H9 (cell line): ENCODE measurements at regions not wholly inside any gene's neighbourhood (a gene's known extent, or its start where the extent isn't known, plus 50 kb on each side); places are given as distances from the start of the nearest gene placed in this dataset.

Experiments
- DNase-seq: peaks from one replicate; pipeline ENCODE4 v3.0.0-alpha.2; 2017
- H2AFZ ChIP-seq: one replicate; pipeline ENCODE4 v1.6.1; 2013; ENCODE audit warnings: mild to moderate bottlenecking, low read length, control low read depth, moderate library complexity
- H2AK5ac ChIP-seq: 2 replicates; pipeline ENCODE4 v1.6.1; 2013; ENCODE audit warnings: low read length, control low read depth, mixed read lengths; ENCODE audit not compliant: insufficient read length
- H2BK120ac ChIP-seq: one replicate; pipeline ENCODE4 v1.6.1; 2013; ENCODE audit warnings: low read depth, mild to moderate bottlenecking, low read length, control low read depth, inconsistent platforms; ENCODE audit not compliant: poor library complexity, severe bottlenecking
- H2BK12ac ChIP-seq: 2 replicates; pipeline ENCODE4 v1.6.1; 2013; ENCODE audit warnings: low read length, control low read depth, mixed read lengths, low read depth; ENCODE audit not compliant: insufficient read length
- H2BK15ac ChIP-seq: 2 replicates; pipeline ENCODE4 v1.6.1; 2013; ENCODE audit warnings: low read depth, low read length, control low read depth
- H2BK20ac ChIP-seq: one replicate; pipeline ENCODE4 v1.6.1; 2013; ENCODE audit warnings: low read depth, mild to moderate bottlenecking, low read length, control low read depth, inconsistent platforms; ENCODE audit not compliant: poor library complexity, severe bottlenecking
- H2BK5ac ChIP-seq: 2 replicates; pipeline ENCODE4 v1.6.1; 2013; ENCODE audit warnings: low read length, control low read depth, mixed read lengths; ENCODE audit not compliant: insufficient read length
- H3K14ac ChIP-seq: 2 replicates; pipeline ENCODE4 v1.6.1; 2013; ENCODE audit warnings: low read length, control low read depth; ENCODE audit not compliant: insufficient read depth
- H3K18ac ChIP-seq: 2 replicates; pipeline ENCODE4 v1.6.1; 2013; ENCODE audit warnings: low read depth, mild to moderate bottlenecking, mixed read lengths, low read length, control low read depth; ENCODE audit not compliant: insufficient read length
- H3K23ac ChIP-seq: 2 replicates; pipeline ENCODE4 v1.6.1; 2013; ENCODE audit warnings: low read length, control low read depth, mixed read lengths, low read depth; ENCODE audit not compliant: insufficient read length
- H3K23me2 ChIP-seq: 2 replicates; pipeline ENCODE4 v1.6.1; 2013; ENCODE audit warnings: low read depth, mild to moderate bottlenecking, mixed read lengths, low read length, control low read depth; ENCODE audit not compliant: insufficient read length, poor library complexity, severe bottlenecking
- H3K27ac ChIP-seq: 2 replicates; pipeline ENCODE4 v1.5.1; 2013; ENCODE audit warnings: low read length, control low read depth, mixed read lengths, low read depth; ENCODE audit not compliant: insufficient read length
- H3K27me3 ChIP-seq: 2 replicates; pipeline ENCODE4 v1.6.1; 2013; ENCODE audit warnings: low read length, control low read depth, inconsistent platforms; ENCODE audit not compliant: insufficient read depth
- H3K4ac ChIP-seq: 2 replicates; pipeline ENCODE4 v1.6.1; 2013; ENCODE audit warnings: low read depth, mild to moderate bottlenecking, control low read depth, inconsistent platforms, low read length, moderate library complexity
- H3K4me1 ChIP-seq: 2 replicates; pipeline ENCODE4 v1.6.1; 2013; ENCODE audit warnings: low read length, control low read depth, inconsistent platforms; ENCODE audit not compliant: insufficient read depth
- H3K4me2 ChIP-seq: 2 replicates; pipeline ENCODE4 v1.6.1; 2013; ENCODE audit warnings: low read length, control low read depth, mixed read lengths; ENCODE audit not compliant: insufficient read length, insufficient read depth
- H3K56ac ChIP-seq: 2 replicates; pipeline ENCODE4 v1.6.1; 2013; ENCODE audit warnings: low read depth, mild to moderate bottlenecking, mixed read lengths, low read length, control low read depth; ENCODE audit not compliant: insufficient read length
- H3K79me1 ChIP-seq: 2 replicates; pipeline ENCODE4 v1.6.1; 2013; ENCODE audit warnings: low read depth, mild to moderate bottlenecking, moderate library complexity, low read length, control low read depth, inconsistent platforms; ENCODE audit not compliant: insufficient read depth, poor library complexity, severe bottlenecking
- H3K79me2 ChIP-seq: 2 replicates; pipeline ENCODE4 v1.6.1; 2013; ENCODE audit warnings: low read length, control low read depth, inconsistent platforms; ENCODE audit not compliant: insufficient read depth
- H3K9ac ChIP-seq: 2 replicates; pipeline ENCODE4 v1.6.1; 2013; ENCODE audit warnings: low read length, control low read depth, mixed read lengths; ENCODE audit not compliant: insufficient read length; ENCODE audit errors: extremely low read depth
- H3K9me3 ChIP-seq: one replicate; pipeline ENCODE4 v1.6.1; 2013; ENCODE audit warnings: low read depth, low read length, inconsistent platforms; ENCODE audit not compliant: control insufficient read depth
- H3T11ph ChIP-seq: one replicate; pipeline ENCODE4 v1.6.1; 2013; ENCODE audit warnings: mild to moderate bottlenecking, low read length, control low read depth, inconsistent platforms
- H4K20me1 ChIP-seq: one replicate; pipeline ENCODE4 v1.6.1; 2013; ENCODE audit not compliant: control insufficient read depth, insufficient read length, insufficient read depth
- H4K5ac ChIP-seq: 2 replicates; pipeline ENCODE4 v1.6.1; 2013; ENCODE audit warnings: low read depth, mild to moderate bottlenecking, mixed read lengths, low read length, control low read depth; ENCODE audit not compliant: insufficient read length
- H4K8ac ChIP-seq: replicated peaks from 2 replicates; pipeline ENCODE4 v1.6.1; 2013; ENCODE audit warnings: low read length, control low read depth, mixed read lengths, low read depth; ENCODE audit not compliant: insufficient read length
- H4K91ac ChIP-seq: 2 replicates; pipeline ENCODE4 v1.6.1; 2013; ENCODE audit warnings: low read depth, mild to moderate bottlenecking, moderate library complexity, mixed read lengths, low read length, control low read depth; ENCODE audit not compliant: insufficient read length
- H3K27ac Mint-ChIP-seq, 3 experiments: 2 replicates in 2 of 3; 3 replicates in 1 of 3; pipeline ENCODE4 v1.8.0; 2020 to 2021; ENCODE audit warnings: mixed read lengths in 3 of 3, mild to moderate bottlenecking in 1 of 3, moderate library complexity in 1 of 3
- H3K27me3 Mint-ChIP-seq: 2 replicates; pipeline ENCODE4 v1.8.0; 2021; ENCODE audit warnings: low read depth, mild to moderate bottlenecking, moderate library complexity, mixed read lengths
- H3K36me3 Mint-ChIP-seq, 3 experiments: 2 replicates in 2 of 3; 3 replicates in 1 of 3; pipeline ENCODE4 v1.8.0; 2020 to 2021; ENCODE audit warnings: low read depth in 3 of 3, mixed read lengths in 3 of 3; ENCODE audit not compliant: insufficient read depth in 1 of 3
- H3K4me1 Mint-ChIP-seq, 2 experiments: 2 replicates each; pipeline ENCODE4 v1.8.0; 2020; ENCODE audit warnings: mixed read lengths in 2 of 2
- H3K4me3 Mint-ChIP-seq, 2 experiments: 2 replicates in 1 of 2; 3 replicates in 1 of 2; pipeline ENCODE4 v1.8.0; 2020 to 2021; ENCODE audit warnings: mild to moderate bottlenecking in 2 of 2, mixed read lengths in 2 of 2, moderate library complexity in 1 of 2
- H3K9me3 Mint-ChIP-seq, 2 experiments: 2 replicates in 1 of 2; 3 replicates in 1 of 2; pipeline ENCODE4 v1.8.0; 2020; ENCODE audit warnings: mild to moderate bottlenecking in 2 of 2, mixed read lengths in 2 of 2, moderate library complexity in 1 of 2
- WGBS: extraction: QIAGEN DNeasy Blood & Tissue Kit; methylation state at CpG from one replicate; pipeline ENCODE4 v1.1.7; 2013; ENCODE audit warnings: missing lambda C conversion rate, low lambda C conversion rate, mixed read lengths; ENCODE audit not compliant: insufficient read length; ENCODE audit errors: extremely low coverage; 5-methylcytosine and 5-hydroxymethylcytosine counted together
- TF ChIP-seq, protein P1 (sequence below): fragments of 200-600 bp; sonication (generic); conservative IDR thresholded peaks from 3 replicates; pipeline ENCODE4 v1.8.0; 2021; ENCODE audit warnings: antibody characterized with exemption, mild to moderate bottlenecking

DNA sequence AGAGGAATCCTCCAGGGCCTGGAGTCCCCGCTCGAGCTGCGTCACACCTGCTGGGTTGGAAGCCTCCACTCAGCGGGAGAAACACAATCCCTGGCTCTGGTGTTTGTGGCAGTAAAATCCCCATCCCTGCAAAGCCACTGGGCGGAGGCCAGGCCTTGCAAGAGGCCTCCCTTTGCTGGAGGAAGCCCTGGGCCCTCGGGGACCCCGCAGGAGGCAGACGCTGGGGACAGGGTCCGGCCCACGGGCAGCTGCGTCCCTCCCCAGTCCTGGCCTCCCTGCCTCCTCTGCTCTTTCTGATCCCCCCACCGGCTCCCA is 194.7 kb downstream of the BRD1 start:
- peaks cover 8% of the 10 kb centered on the region for H3K27me3 Mint-ChIP-seq
- H3K27ac Mint-ChIP-seq: peak overlapping the region in 1 of 3 experiments; percentile 92; a peak in 2 of 7 replicates
- TF ChIP-seq, protein P1, sequence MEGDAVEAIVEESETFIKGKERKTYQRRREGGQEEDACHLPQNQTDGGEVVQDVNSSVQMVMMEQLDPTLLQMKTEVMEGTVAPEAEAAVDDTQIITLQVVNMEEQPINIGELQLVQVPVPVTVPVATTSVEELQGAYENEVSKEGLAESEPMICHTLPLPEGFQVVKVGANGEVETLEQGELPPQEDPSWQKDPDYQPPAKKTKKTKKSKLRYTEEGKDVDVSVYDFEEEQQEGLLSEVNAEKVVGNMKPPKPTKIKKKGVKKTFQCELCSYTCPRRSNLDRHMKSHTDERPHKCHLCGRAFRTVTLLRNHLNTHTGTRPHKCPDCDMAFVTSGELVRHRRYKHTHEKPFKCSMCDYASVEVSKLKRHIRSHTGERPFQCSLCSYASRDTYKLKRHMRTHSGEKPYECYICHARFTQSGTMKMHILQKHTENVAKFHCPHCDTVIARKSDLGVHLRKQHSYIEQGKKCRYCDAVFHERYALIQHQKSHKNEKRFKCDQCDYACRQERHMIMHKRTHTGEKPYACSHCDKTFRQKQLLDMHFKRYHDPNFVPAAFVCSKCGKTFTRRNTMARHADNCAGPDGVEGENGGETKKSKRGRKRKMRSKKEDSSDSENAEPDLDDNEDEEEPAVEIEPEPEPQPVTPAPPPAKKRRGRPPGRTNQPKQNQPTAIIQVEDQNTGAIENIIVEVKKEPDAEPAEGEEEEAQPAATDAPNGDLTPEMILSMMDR: no peak
- H3K4me1 Mint-ChIP-seq: peaks cover 8 to 17% of the 10 kb centered on the region in 2 experiments
- Histone ChIP-seq H4K91ac (no peak overlapping the region), H3K27me3 (no peaks in the 10 kb centered on the region), H4K20me1 (no peaks in the 10 kb centered on the region), H3K18ac (no peak overlapping the region), H2BK15ac (no peak overlapping the region), H3K4ac (no peak overlapping the region), H2BK5ac (no peak overlapping the region), H2BK20ac (no peak overlapping the region), H2BK120ac (no peak overlapping the region), H3K9ac (no peak overlapping the region), H3K9me3 (no peaks in the 10 kb centered on the region), H3K79me2 (no peaks in the 10 kb centered on the region), H3K23me2 (no peaks in the 10 kb centered on the region), H3K56ac (no peak overlapping the region), H3K4me1 (peaks cover 3% of the 10 kb centered on the region; the same call in 1 of the 2 replicates), H2AK5ac (no peak overlapping the region), H3K27ac (no peak overlapping the region), H3K23ac (no peak overlapping the region), H4K8ac (no peak overlapping the region), H3T11ph (no peak overlapping the region), H2BK12ac (no peak overlapping the region), H3K4me2 (peak overlapping the region; percentile 52), H2AFZ (no peak overlapping the region), H3K79me1 (no peaks in the 10 kb centered on the region), H3K14ac (no peak overlapping the region), H4K5ac (no peak overlapping the region)
- H3K9me3 Mint-ChIP-seq: no peaks in the 10 kb centered on the region
- H3K4me3 Mint-ChIP-seq: peak overlapping the region; percentile 3 to 65; a peak in 2 of 5 replicates
- no peak for DNase-seq
- WGBS: no CpG with 5 or more reads among the region's 12 CpGs
- H3K36me3 Mint-ChIP-seq: no peaks in the 10 kb centered on the region
